Body of pancreas (tissue), 4 donors: ENCODE measurements at regions not wholly inside any gene's neighbourhood (a gene's known extent, or its start where the extent isn't known, plus 50 kb on each side); places are given as distances from the start of the nearest gene placed in this dataset.

Experiments used
- ATAC-seq: fragments of 150-250 bp; one replicate; pipeline ENCODE4 v1.9.1; 2016
- DNase-seq, 4 donors: peaks; one replicate each; pipeline ENCODE4 v3.0.0-alpha.2; 2019
- H3K27ac ChIP-seq, 4 donors: fragments of 200-600 bp; sonication (generic); 1 replicate in 3 of 4; 2 replicates in 1 of 4; pipeline versions ENCODE4 v1.5.1 to v1.6.1; 2016 to 2019; ENCODE audit warnings: mild to moderate bottlenecking in 1 of 4, mixed read lengths in 1 of 4, moderate library complexity in 1 of 4
- H3K27me3 ChIP-seq, 2 donors: fragments of 200-600 bp; sonication (generic); one replicate each; pipeline ENCODE4 v1.6.0; 2016; ENCODE audit warnings: mild to moderate bottlenecking in 1 of 2
- H3K36me3 ChIP-seq, 2 donors: fragments of 200-600 bp; sonication (generic); replicated peaks in 1 of 2; 2 replicates each; pipeline ENCODE4 v1.5.1; 2016; ENCODE audit warnings: low read depth in 2 of 2; ENCODE audit not compliant: insufficient read depth in 1 of 2
- H3K4me1 ChIP-seq: fragments of 200-600 bp; sonication (generic); one replicate; pipeline ENCODE4 v1.6.0; 2016
- H3K4me3 ChIP-seq, 2 donors: fragments of 200-600 bp; sonication (generic); 1 replicate in 1 of 2; 2 replicates in 1 of 2; pipeline ENCODE4 v1.5.1; 2016 to 2019
- H3K9me3 ChIP-seq, 3 donors: fragments of 200-600 bp; sonication (generic); 1 replicate in 2 of 3; 2 replicates in 1 of 3; pipeline ENCODE4 v1.5.1; 2016
- CTCF ChIP-seq, 7 experiments: fragments of 450-650 bp in 4 of 7; fragments of 200-600 bp in 3 of 7; sonication (generic) in 3 of 7; IDR thresholded peaks; one replicate each; pipeline ENCODE4 v1.5.1; 2016 to 2019; ENCODE audit warnings: antibody characterized with exemption in 7 of 7
- POLR2A ChIP-seq, 3 donors: fragments of 450-650 bp; IDR thresholded peaks; one replicate each; pipeline ENCODE4 v1.6.1; 2016; ENCODE audit warnings: antibody characterized with exemption in 3 of 3, mild to moderate bottlenecking in 2 of 3
- WGBS, 2 donors: methylation state at CpG; one replicate each; pipeline ENCODE4 v1.1.5; 2017; 5-methylcytosine and 5-hydroxymethylcytosine counted together
- intact Hi-C: fragments of 100-400 bp; cut with DNase I; formaldehyde crosslinking; loops from one replicate; pipeline ENCODE4 v1.15.1; 2023

GRCh38 chr2:139867601-139868226, 1087.5 kb upstream of the NXPH2 start:
- no peaks in the 10 kb centered on the region for H3K27me3 ChIP-seq
- H3K4me3 ChIP-seq = no peak overlapping the region
- 35 to 42% methylated on average over 2 of the region's 2 CpGs for WGBS, 2 donors
- no peaks in the 10 kb centered on the region for H3K36me3 ChIP-seq
- DNase-seq (no peak), ATAC-seq (no peak)
- TF ChIP-seq POLR2A (IDR thresholded peaks at IDR 0.05) (no peak), CTCF (IDR thresholded peaks at IDR 0.05) (no peak)
- no peaks in the 10 kb centered on the region for H3K9me3 ChIP-seq
- intact Hi-C loops = no loop called here
- H3K27ac ChIP-seq = no peak overlapping the region
- H3K4me1 ChIP-seq = no peaks in the 10 kb centered on the region

DNA sequence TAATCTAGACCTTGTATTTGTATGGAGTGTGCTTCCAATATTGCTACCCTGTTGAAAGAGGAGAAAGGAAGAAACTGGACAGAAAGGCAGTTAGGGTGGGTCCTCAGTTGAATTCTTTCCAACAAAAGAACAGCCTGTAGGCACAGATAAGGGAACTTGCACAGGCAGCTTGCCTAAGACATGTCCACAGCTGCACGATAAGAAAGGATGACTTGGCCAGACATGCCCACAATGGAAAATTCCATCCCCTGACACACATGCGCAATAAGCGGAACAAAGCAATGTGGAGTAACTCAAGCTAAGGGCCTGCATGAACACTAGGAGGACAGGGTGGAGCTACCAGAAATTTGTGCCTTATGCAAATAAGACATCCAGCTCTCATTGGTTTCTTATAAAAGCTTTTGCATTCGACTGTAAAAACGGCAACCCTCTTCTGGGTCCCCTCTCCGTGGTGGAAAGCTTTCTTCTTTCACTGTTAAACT, 1084.7 kb upstream of the NXPH2 start:
- no peak for TF ChIP-seq POLR2A (IDR thresholded peaks at IDR 0.05)
- no peak for TF ChIP-seq CTCF (IDR thresholded peaks at IDR 0.05)
- H3K36me3 ChIP-seq = no peaks in the 10 kb centered on the region
- no peak overlapping the region for H3K4me3 ChIP-seq
- no peaks in the 10 kb centered on the region for H3K4me1 ChIP-seq
- DNase-seq (no peak), ATAC-seq (no peak)
- no peak overlapping the region for H3K27ac ChIP-seq
- 56 to 64% methylated on average over 6 of the region's 6 CpGs for WGBS, 2 donors
- H3K27me3 ChIP-seq = no peaks in the 10 kb centered on the region
- no peaks in the 10 kb centered on the region for H3K9me3 ChIP-seq
- intact Hi-C loops = no loop called here

DNA sequence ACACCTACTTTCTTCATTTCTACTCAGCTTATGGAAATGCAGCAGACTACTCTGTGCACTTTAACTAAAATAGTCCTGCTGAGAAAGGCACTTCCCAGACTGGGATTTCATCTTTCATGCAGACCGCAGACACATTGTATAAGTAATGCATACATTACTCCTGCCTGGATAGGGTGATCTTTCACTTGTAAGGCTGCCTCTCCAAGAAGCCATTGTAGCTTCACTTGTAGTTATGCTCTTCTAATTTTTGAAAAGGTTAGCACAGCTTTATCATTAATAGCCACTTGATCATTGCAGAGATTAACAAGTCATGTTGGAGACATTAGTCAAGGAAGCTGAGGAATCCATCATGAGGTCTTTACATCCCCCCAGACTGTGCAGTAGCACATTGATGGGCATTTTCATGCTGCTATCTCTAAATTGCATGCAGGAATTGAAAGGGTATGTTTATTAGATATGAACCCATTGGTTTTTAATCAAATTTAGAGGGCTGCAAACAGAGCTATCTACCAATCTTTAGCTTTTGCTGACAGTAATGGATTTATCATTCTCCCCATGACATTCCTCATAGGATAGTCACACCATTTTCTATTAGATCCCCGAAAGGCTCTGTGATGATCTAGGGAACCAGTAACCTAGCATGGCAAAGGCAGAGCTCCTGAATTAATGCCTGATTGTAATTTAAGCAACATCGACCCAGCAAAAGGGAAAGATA, 1074.7 kb upstream of the NXPH2 start:
- no peak for TF ChIP-seq POLR2A (IDR thresholded peaks at IDR 0.05)
- TF ChIP-seq CTCF (IDR thresholded peaks at IDR 0.05) = no peak
- Histone ChIP-seq H3K4me1 (no peaks in the 10 kb centered on the region), H3K9me3 (no peaks in the 10 kb centered on the region), H3K4me3 (no peak overlapping the region), H3K27me3 (no peaks in the 10 kb centered on the region), H3K36me3 (no peaks in the 10 kb centered on the region), H3K27ac (no peak overlapping the region)
- WGBS, 2 donors = 57 to 72% methylated on average over 3 of the region's 3 CpGs
- intact Hi-C loops = no loop called here
- ATAC-seq (no peak), DNase-seq (no peak)

DNA sequence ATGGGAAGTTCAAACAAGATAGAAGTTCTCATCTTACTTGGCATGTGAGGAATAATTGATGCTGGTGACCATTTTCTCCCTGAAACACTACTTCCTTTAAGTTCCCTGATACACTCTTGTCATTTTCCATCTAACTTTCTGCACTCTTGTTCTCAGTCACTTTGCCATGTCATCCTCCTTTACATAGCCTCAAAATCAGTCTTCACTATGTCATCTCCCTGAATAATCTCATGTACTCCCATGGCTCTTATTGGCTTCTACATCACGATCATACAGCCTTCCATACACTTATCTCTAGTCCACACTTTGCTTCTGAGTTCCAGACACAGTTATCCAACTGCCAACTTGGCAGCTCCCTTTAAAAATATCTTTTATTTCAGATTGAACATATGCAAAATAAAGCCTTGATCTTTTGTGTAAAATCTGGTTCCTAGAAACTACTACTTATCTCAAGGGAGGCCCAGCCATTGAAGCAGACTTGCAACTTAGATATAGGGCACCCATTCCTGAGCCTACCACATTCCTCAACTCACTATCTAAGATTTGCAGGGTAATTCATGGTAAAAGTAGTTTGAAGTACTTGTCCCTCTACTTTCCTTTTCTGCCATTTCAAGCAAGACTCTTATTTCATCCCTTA, 1070.2 kb upstream of the NXPH2 start:
- Histone ChIP-seq H3K27me3 (no peaks in the 10 kb centered on the region), H3K36me3 (no peaks in the 10 kb centered on the region), H3K9me3 (no peaks in the 10 kb centered on the region), H3K4me1 (no peaks in the 10 kb centered on the region), H3K4me3 (no peak overlapping the region), H3K27ac (no peak overlapping the region)
- 33 to 39% methylated on average over 1 of the region's 1 CpG for WGBS, 2 donors
- ATAC-seq (no peak), DNase-seq (no peak)
- intact Hi-C loops = no loop called here
- TF ChIP-seq CTCF (IDR thresholded peaks at IDR 0.05) (no peak), POLR2A (IDR thresholded peaks at IDR 0.05) (no peak)
